ENCODE measurements at regions not wholly inside any gene's neighbourhood (a gene's known extent, or its start where the extent isn't known, plus 50 kb on each side); places are given as distances from the start of the nearest gene placed in this dataset.

DNA sequence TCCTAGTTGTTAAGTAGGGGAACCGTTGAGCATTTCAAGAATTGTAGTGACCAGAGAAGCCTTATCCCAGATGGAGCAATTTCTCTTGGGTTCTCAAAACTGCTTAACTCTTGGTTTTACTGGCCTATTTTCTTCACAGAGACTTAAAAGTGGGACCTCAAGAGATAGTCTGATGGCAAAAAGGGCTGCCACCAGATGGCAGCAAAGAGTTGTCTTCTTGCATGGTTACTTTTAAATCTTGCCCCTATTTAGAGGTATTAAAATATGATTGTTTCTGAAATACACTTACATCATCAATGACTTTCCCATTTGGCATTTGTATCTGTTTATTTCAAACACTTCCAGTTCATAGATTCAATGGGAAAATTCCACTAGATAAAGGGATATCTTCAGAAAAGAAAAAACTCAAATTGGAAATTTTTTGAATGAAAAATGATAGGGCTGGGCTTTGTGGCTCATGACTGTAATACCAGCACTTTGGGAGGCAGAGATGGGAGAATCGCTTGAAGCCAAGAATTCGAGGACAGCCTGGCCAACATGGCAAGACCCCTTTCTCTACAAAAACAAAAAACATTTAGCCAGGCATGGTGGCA is 69.9 kb upstream of the CNTN1 start:
- DNase-seq: peak; percentile 87

- peak; percentile 31 for DNase-seq
These were observed 60.1 kb upstream of the CNTN1 start for GRCh38 chr12:40632171-40632570.

DNA sequence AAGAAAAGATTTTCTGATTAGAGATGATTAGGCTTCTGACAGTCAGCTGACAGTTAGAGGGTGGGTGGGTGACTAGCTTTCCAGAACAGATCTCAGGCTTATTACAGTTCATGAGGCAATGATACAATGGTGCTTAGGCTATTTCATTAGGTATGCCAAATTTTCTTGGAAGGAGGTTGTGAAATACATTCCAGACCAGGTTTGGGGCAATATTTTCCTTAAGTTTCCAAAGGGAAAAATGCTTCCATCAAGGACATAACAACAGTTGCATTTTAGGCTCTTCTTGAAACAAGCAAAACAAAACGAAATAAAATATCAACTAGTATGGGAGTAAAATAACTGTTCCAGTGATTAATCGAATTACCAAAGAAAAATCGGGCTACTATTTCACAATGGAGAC is 59.3 kb upstream of the CNTN1 start:
- no peak for DNase-seq

DNA sequence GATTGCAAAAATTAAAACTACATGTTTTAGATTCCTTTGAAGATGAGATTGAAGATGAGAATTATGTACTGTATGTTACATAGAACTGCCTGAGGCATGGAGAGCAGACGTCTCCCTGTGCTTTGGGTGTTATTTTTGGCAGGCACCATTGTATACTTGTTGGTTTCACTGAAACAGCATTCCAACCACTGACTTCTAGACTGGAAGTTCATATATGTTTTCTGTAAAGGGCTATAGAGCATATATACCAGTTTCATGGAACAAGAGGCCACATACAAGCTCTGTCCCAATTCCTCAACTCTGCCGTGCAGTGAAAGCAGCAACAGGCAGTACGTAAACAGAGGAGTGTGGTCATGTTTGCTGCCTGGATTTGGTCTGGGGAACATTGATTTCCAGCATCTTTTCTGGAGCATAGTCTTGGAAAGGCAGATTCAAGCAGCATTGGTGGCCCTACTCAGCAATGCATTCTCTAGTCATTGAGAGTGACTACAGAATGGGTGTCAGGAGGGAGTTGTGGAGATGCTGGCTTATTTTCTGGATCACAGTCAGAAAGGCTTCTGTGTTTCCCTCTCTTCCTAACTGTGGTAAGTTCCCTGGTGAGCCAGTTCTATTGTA is 57.6 kb upstream of the CNTN1 start:
- DNase-seq: no peak

DNA sequence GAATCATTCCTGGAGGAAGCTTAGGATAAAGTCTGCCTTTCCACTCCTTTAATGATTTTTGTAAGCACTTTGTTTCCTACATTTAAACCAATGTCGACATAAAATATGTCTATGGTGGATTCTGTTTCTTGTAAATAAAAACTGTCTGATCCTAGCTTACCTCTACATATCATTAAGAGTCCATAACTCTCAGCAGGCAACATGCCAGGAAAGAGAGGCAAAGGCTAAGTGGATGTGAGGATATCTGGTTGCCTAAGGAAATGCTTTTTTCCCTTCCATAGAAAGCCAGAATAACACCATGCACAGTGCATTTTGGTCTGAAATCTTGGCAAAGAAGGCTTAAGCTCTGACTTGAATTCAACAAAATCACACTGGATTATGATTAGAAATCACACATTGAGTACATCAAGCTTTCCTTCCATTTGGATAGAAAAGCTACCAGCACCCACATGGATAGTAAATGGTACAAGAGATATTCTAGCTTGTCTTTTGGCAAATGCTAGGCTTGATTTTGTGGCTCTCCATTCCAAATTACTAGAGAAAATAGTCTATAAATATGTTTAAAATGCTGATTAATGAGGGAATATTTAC is 57.0 kb upstream of the CNTN1 start:
- DNase-seq: no peak
